ENCODE measurements at regions not wholly inside any gene's neighbourhood (a gene's known extent, or its start where the extent isn't known, plus 50 kb on each side); places are given as distances from the start of the nearest gene placed in this dataset.

- FAIRE-seq (no peak), ATAC-seq (no peak), DNase-seq (ENCODE audit: extremely low read depth in 1 of 4, low spot score in 3 of 4) (no peak)
- POLR2A ChIA-PET = no interaction called here
- no peak overlapping the region for H3K27ac ChIP-seq (ENCODE audit: extremely low read depth, low read depth, low read length)
- H3K4me3 ChIP-seq = no peak overlapping the region
- no peaks in the 10 kb centered on the region for H3K36me3 ChIP-seq (ENCODE audit: control insufficient read depth, insufficient read depth, low read length)
- no peak overlapping the region for H2AFZ ChIP-seq (ENCODE audit: low read depth, low read length)
- H3K9ac ChIP-seq (ENCODE audit: insufficient read depth in 1 of 2, low read depth in 2 of 2, low read length in 2 of 2) = no peak overlapping the region
- in situ Hi-C loops (cut with MboI) (no loop called here), intact Hi-C loops (cut with micrococcal nuclease) (no loop called here)
- H3K9me3 ChIP-seq (replicated peaks; ENCODE audit: control insufficient read depth, insufficient read depth, low read depth, low read length) = no peaks in the 10 kb centered on the region
- H4K20me1 ChIP-seq (replicated peaks; ENCODE audit: control insufficient read depth, insufficient read depth, low read length) = no peaks in the 10 kb centered on the region
- TF ChIP-seq KLF1 (tag; IDR thresholded peaks at IDR 0.05) (no peak), CREB1 (IDR thresholded peaks at IDR 0.05) (no peak), CREB1 (CRISPR knock-in tag; IDR thresholded peaks at IDR 0.05) (no peak), RBM34 (IDR thresholded peaks at IDR 0.05; ENCODE audit: borderline replicate concordance, insufficient read depth, low read length) (no peak), NCOA4 (IDR thresholded peaks at IDR 0.05; ENCODE audit: partially characterized antibody) (no peak), ZNF239 (CRISPR knock-in tag; IDR thresholded peaks at IDR 0.05) (no peak), FOXA3 (CRISPR knock-in tag; conservative IDR thresholded peaks at IDR 0.05 in 1 of 2, IDR thresholded peaks at IDR 0.05 in 1 of 2) (no peak), HSF4 (CRISPR knock-in tag; IDR thresholded peaks at IDR 0.05; ENCODE audit: borderline replicate concordance) (no peak), BRD4 (IDR thresholded peaks at IDR 0.05) (no peak), PRMT5 (CRISPR knock-in tag; IDR thresholded peaks at IDR 0.05) (no peak), ZNF316 (IDR thresholded peaks at IDR 0.05) (no peak), ILF3 (IDR thresholded peaks at IDR 0.05; ENCODE audit: borderline replicate concordance) (no peak), RUNX1 (IDR thresholded peaks at IDR 0.05; ENCODE audit: low read depth) (no peak), RBM14 (IDR thresholded peaks at IDR 0.05; ENCODE audit: borderline replicate concordance, insufficient read depth, low read depth, low read length) (no peak)
- no TSS peak for BruUV-seq (replicated peaks)
- H3K27me3 ChIP-seq (ENCODE audit: control insufficient read depth in 2 of 2, insufficient read depth in 2 of 2, low read length in 2 of 2) = no peaks in the 10 kb centered on the region
- 0% methylated on average over 2 of the region's 2 CpGs for WGBS (ENCODE audit: insufficient coverage, low coverage, missing lambda C conversion rate)
- no peaks in the 10 kb centered on the region for H3K79me2 ChIP-seq (ENCODE audit: control insufficient read depth, insufficient read depth, low read length)
- CTCF ChIA-PET (ENCODE audit: low intra/inter-chr PET ratio) = no interaction called here
- no peaks in the 10 kb centered on the region for H3K4me1 ChIP-seq (replicated peaks in 1 of 2; ENCODE audit: control insufficient read depth in 2 of 2, insufficient read depth in 2 of 2, low read length in 2 of 2)
- no peak overlapping the region for H3K4me2 ChIP-seq (ENCODE audit: insufficient read depth, low read length)
- no peaks in the 10 kb centered on the region for H3K9me1 ChIP-seq (ENCODE audit: control insufficient read depth, insufficient read depth, low read length)
Observed at GRCh38 chr3:180534828-180535227, 67.1 kb upstream of the TTC14 start.
